Right lobe of liver (tissue), 4 donors: ENCODE measurements at regions not wholly inside any gene's neighbourhood (a gene's known extent, or its start where the extent isn't known, plus 50 kb on each side); places are given as distances from the start of the nearest gene placed in this dataset.

Source experiments
- POLR2A ChIP-seq: fragments of 450-650 bp; IDR thresholded peaks from one replicate; pipeline ENCODE4 v1.6.1; 2017; ENCODE audit warnings: antibody characterized with exemption, mild to moderate bottlenecking
- TF ChIP-seq, protein P1 (sequence below), 4 donors: fragments of 200-600 bp in 3 of 4; fragments of 450-650 bp in 1 of 4; IDR thresholded peaks; one replicate each; pipeline versions ENCODE4 v1.5.1 to v1.8.0; 2016 to 2022; ENCODE audit warnings: antibody characterized with exemption in 4 of 4, mild to moderate bottlenecking in 2 of 4
- donor health status: DM: no; HTN: no; CAD: no.
- donor health status: DM: no; HTN: no; CAD: no.
- donor health status: DM: no; HTN: yes; CAD: no.

DNA sequence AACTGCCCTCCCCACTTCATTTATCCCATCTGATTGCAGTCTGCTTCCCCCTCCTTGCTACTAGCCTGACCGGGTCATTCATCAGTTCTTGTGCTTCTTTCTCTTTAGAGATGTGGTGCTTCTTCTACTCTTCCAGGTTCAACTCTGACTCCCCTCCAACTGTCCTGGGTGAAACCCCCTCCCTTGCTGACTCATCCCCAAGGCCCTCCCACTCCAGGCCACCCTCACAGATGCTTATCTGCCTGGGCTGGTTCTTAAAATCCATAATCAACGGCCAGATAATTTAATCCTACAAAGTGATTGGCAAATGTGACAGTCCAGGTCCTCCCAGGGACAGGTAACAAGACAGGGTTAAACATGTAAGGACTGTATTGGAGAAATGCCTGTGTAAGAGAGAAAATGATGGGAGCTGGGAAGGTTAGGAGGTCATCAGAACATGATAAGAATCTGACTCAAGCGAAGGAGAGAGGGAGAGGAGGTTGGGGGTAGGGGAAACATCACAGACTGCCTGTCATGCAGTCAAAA lies 182.8 kb upstream of the C1QTNF7 start:
- TF ChIP-seq, protein P1, sequence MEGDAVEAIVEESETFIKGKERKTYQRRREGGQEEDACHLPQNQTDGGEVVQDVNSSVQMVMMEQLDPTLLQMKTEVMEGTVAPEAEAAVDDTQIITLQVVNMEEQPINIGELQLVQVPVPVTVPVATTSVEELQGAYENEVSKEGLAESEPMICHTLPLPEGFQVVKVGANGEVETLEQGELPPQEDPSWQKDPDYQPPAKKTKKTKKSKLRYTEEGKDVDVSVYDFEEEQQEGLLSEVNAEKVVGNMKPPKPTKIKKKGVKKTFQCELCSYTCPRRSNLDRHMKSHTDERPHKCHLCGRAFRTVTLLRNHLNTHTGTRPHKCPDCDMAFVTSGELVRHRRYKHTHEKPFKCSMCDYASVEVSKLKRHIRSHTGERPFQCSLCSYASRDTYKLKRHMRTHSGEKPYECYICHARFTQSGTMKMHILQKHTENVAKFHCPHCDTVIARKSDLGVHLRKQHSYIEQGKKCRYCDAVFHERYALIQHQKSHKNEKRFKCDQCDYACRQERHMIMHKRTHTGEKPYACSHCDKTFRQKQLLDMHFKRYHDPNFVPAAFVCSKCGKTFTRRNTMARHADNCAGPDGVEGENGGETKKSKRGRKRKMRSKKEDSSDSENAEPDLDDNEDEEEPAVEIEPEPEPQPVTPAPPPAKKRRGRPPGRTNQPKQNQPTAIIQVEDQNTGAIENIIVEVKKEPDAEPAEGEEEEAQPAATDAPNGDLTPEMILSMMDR (IDR thresholded peaks at IDR 0.05), result no peak
- no peak for TF ChIP-seq POLR2A
